Adrenal gland (tissue), 5 donors: ENCODE measurements at regions not wholly inside any gene's neighbourhood (a gene's known extent, or its start where the extent isn't known, plus 50 kb on each side); places are given as distances from the start of the nearest gene placed in this dataset.

Source experiments
- CTCF ChIP-seq, 6 experiments: fragments of 450-650 bp in 4 of 6; fragments of 200-600 bp in 2 of 6; sonication (generic) in 1 of 6; IDR thresholded peaks; 1 replicate in 5 of 6; 2 replicates in 1 of 6; pipeline versions ENCODE4 v1.5.1 to v1.8.0; 2016 to 2021; ENCODE audit warnings: antibody characterized with exemption in 6 of 6, mild to moderate bottlenecking in 2 of 6, moderate library complexity in 1 of 6
- POLR2A ChIP-seq, 2 donors: fragments of 450-650 bp; IDR thresholded peaks; one replicate each; pipeline ENCODE4 v1.6.1; 2017; ENCODE audit warnings: antibody characterized with exemption in 2 of 2, mild to moderate bottlenecking in 2 of 2, moderate library complexity in 1 of 2
- donor health status: DM: no; HTN: no; CAD: no.

- TF ChIP-seq CTCF (IDR thresholded peaks at IDR 0.05) (no peak), POLR2A (IDR thresholded peaks at IDR 0.05) (no peak)
Observed at GRCh38 chr1:209123601-209124000, 459.9 kb upstream of the CAMK1G start.
